Mucosa of stomach (tissue), 1 donor: ENCODE measurements at regions not wholly inside any gene's neighbourhood (a gene's known extent, or its start where the extent isn't known, plus 50 kb on each side); places are given as distances from the start of the nearest gene placed in this dataset.

ENCODE experiments used
- H3K27me3 ChIP-seq: one replicate; pipeline ENCODE4 v1.7.0; 2013; ENCODE audit warnings: mild to moderate bottlenecking, low read length; ENCODE audit not compliant: control insufficient read depth, insufficient read depth
- H3K36me3 ChIP-seq: one replicate; pipeline ENCODE4 v1.7.0; 2013; ENCODE audit warnings: low read length; ENCODE audit not compliant: control insufficient read depth, insufficient read depth
- H3K4me1 ChIP-seq: one replicate; pipeline ENCODE4 v1.7.0; 2013; ENCODE audit warnings: mild to moderate bottlenecking, low read length; ENCODE audit not compliant: control insufficient read depth, insufficient read depth
- H3K4me3 ChIP-seq: one replicate; pipeline ENCODE4 v1.7.0; 2013; ENCODE audit warnings: low read length
- H3K9ac ChIP-seq: one replicate; pipeline ENCODE4 v1.7.0; 2013; ENCODE audit warnings: mild to moderate bottlenecking, low read length, moderate library complexity
- H3K9me3 ChIP-seq: one replicate; pipeline ENCODE4 v1.7.0; 2013; ENCODE audit warnings: mild to moderate bottlenecking, low read length, moderate library complexity; ENCODE audit not compliant: control insufficient read depth
- donor health status: Pancreatic carcinoma.

- Histone ChIP-seq H3K36me3 (no peaks in the 10 kb centered on the region), H3K4me1 (no peaks in the 10 kb centered on the region), H3K9me3 (no peaks in the 10 kb centered on the region), H3K9ac (no peak overlapping the region), H3K27me3 (no peaks in the 10 kb centered on the region), H3K4me3 (no peak overlapping the region)
Observed at GRCh38 chr18:78196280-78196679, 783.3 kb upstream of the SALL3 start.

- no peaks in the 10 kb centered on the region for H3K27me3 ChIP-seq
- H3K4me1 ChIP-seq = no peaks in the 10 kb centered on the region
Observed at GRCh38 chr18:78199002-78199401, 780.6 kb upstream of the SALL3 start.

GRCh38 chr18:78199611-78200010 lies 780.0 kb upstream of the SALL3 start:
- Histone ChIP-seq H3K4me1 (no peaks in the 10 kb centered on the region), H3K36me3 (no peaks in the 10 kb centered on the region), H3K4me3 (no peak overlapping the region), H3K9ac (no peak overlapping the region), H3K27me3 (no peaks in the 10 kb centered on the region), H3K9me3 (no peaks in the 10 kb centered on the region)

More at GRCh38 chr18:78199002-78199401, 780.6 kb upstream of the SALL3 start:
- no peaks in the 10 kb centered on the region for H3K36me3 ChIP-seq
- no peaks in the 10 kb centered on the region for H3K9me3 ChIP-seq
- no peak overlapping the region for H3K4me3 ChIP-seq
- H3K9ac ChIP-seq = no peak overlapping the region

GRCh38 chr18:78207942-78208341 lies 771.7 kb upstream of the SALL3 start:
- H3K4me3 ChIP-seq = no peak overlapping the region
- H3K9ac ChIP-seq = no peak overlapping the region
- no peaks in the 10 kb centered on the region for H3K36me3 ChIP-seq
- H3K4me1 ChIP-seq = no peaks in the 10 kb centered on the region
- H3K27me3 ChIP-seq = no peaks in the 10 kb centered on the region
- H3K9me3 ChIP-seq = no peaks in the 10 kb centered on the region

- Histone ChIP-seq H3K4me3 (no peak overlapping the region), H3K27me3 (no peaks in the 10 kb centered on the region), H3K4me1 (no peaks in the 10 kb centered on the region), H3K36me3 (no peaks in the 10 kb centered on the region), H3K9me3 (no peaks in the 10 kb centered on the region), H3K9ac (no peak overlapping the region)
Observed at GRCh38 chr18:78208461-78208860, 771.2 kb upstream of the SALL3 start.

GRCh38 chr18:78213361-78213994 lies 766.1 kb upstream of the SALL3 start:
- Histone ChIP-seq H3K9me3 (no peaks in the 10 kb centered on the region), H3K27me3 (no peaks in the 10 kb centered on the region), H3K36me3 (no peaks in the 10 kb centered on the region), H3K9ac (no peak overlapping the region), H3K4me3 (no peak overlapping the region), H3K4me1 (no peaks in the 10 kb centered on the region)

GRCh38 chr18:78221496-78221895 lies 758.1 kb upstream of the SALL3 start:
- Histone ChIP-seq H3K9me3 (no peaks in the 10 kb centered on the region), H3K9ac (no peak overlapping the region), H3K4me1 (no peaks in the 10 kb centered on the region), H3K36me3 (no peaks in the 10 kb centered on the region), H3K4me3 (no peak overlapping the region), H3K27me3 (no peaks in the 10 kb centered on the region)

GRCh38 chr18:78228974-78229373 lies 750.6 kb upstream of the SALL3 start:
- Histone ChIP-seq H3K9me3 (peaks cover 3% of the 10 kb centered on the region), H3K4me3 (no peak overlapping the region), H3K9ac (no peak overlapping the region), H3K36me3 (no peaks in the 10 kb centered on the region), H3K27me3 (no peaks in the 10 kb centered on the region), H3K4me1 (no peaks in the 10 kb centered on the region)

- H3K4me1 ChIP-seq = no peaks in the 10 kb centered on the region
- no peak overlapping the region for H3K4me3 ChIP-seq
- H3K36me3 ChIP-seq = no peaks in the 10 kb centered on the region
- no peaks in the 10 kb centered on the region for H3K27me3 ChIP-seq
- peaks cover 3% of the 10 kb centered on the region for H3K9me3 ChIP-seq
- H3K9ac ChIP-seq = no peak overlapping the region
Observed at GRCh38 chr18:78230911-78231310, 748.7 kb upstream of the SALL3 start.

- Histone ChIP-seq H3K4me3 (no peak overlapping the region), H3K36me3 (no peaks in the 10 kb centered on the region), H3K27me3 (no peaks in the 10 kb centered on the region), H3K9ac (no peak overlapping the region), H3K4me1 (no peaks in the 10 kb centered on the region), H3K9me3 (peaks cover 3% of the 10 kb centered on the region)
Observed at GRCh38 chr18:78232196-78232595, 747.4 kb upstream of the SALL3 start.

- no peaks in the 10 kb centered on the region for H3K27me3 ChIP-seq
- H3K9me3 ChIP-seq = no peaks in the 10 kb centered on the region
- H3K9ac ChIP-seq = no peak overlapping the region
- H3K36me3 ChIP-seq = no peaks in the 10 kb centered on the region
- no peak overlapping the region for H3K4me3 ChIP-seq
- H3K4me1 ChIP-seq = no peaks in the 10 kb centered on the region
Observed at GRCh38 chr18:78237864-78238263, 741.8 kb upstream of the SALL3 start.

- no peaks in the 10 kb centered on the region for H3K27me3 ChIP-seq
- no peaks in the 10 kb centered on the region for H3K4me1 ChIP-seq
- H3K9me3 ChIP-seq = no peaks in the 10 kb centered on the region
- H3K36me3 ChIP-seq = no peaks in the 10 kb centered on the region
- H3K4me3 ChIP-seq = no peak overlapping the region
- H3K9ac ChIP-seq = no peak overlapping the region
Observed at GRCh38 chr18:78238404-78239089, 741.1 kb upstream of the SALL3 start.
